GM21526 (cell line): ENCODE measurements at regions not wholly inside any gene's neighbourhood (a gene's known extent, or its start where the extent isn't known, plus 50 kb on each side); places are given as distances from the start of the nearest gene placed in this dataset.

ENCODE experiments used
- ATAC-seq: cut with Tn5 transposase; IDR thresholded peaks from one replicate; pipeline ENCODE4 v1.9.1; 2021; ENCODE audit warnings: moderate library complexity; ENCODE audit not compliant: unreplicated experiment, low FRiP score

DNA sequence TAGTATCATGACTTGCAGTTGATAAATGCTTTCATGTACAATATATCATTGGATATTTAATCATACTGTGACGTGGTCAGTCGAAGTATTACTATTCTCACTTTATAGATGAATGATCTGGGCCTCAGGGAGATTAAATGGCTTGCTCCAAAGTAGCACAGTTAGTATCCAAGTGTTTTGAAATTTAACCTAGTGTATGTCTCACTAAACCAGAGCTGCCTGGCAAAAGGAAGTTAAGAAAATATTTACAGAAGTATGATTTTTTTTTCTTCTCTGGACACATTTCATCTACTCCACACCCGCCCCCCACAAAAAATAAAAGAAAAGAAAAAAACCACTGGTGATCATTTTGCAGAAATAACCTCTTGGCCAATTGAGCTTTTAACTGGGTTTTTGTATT, 71.9 kb upstream of the CXADR start:
- no peak for ATAC-seq

DNA sequence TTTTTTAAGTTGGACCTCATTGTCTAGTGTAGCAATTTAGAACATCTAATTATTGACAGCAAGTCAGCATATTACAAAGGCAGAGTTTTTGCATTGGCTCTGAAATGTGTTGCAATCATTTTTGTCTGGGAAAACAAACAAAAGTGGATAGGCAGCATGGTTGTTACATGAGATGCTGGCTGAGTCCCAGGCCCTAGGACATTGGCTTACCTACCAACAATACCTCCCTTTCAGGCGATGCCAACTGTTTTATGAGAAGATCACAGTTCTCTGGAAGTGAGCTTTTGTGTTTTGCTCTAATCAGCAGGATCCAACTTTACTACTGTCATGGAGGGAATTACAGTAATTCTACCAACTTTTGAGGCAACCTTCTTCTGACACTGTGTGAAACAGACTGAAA, 71.5 kb upstream of the CXADR start:
- ATAC-seq = no peak

DNA sequence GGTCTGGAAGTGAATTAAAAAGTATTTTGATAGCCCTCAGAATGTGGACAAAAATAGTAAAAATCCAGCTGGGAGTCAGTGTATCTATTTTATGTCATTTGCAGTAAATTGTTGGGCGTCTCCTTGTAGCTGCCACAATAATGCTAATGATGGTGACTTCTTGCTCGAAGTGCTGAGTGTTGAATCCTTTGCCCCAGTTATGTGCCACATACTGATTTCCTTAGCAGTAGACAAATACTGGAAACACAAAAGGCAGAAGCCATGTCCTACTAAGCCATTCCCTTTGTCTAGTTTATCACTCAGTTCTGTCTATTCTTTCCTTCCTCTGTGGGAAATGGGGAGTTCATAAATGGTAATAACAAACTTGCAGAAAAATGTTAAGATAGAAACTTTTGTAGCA, 70.7 kb upstream of the CXADR start:
- ATAC-seq = no peak

DNA sequence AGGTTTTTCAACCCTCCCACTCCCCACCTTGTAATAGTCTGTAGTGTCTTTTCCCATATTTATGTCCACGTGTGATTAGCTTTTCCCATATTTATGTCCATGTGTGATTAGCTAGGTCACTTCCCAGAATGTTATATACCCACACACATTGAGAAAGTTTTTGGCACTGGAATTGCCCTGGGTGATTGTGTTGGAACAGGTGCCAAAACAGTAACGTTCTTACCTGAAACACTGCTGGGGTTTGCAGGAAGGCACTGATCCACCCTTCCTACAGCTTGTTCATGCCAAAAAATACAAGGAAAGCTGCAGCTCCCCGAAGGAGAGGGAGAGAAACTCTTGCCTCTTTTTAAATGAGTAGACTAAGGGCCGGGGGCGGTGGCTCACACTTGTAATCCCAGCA, 68.0 kb upstream of the CXADR start:
- ATAC-seq = no peak

DNA sequence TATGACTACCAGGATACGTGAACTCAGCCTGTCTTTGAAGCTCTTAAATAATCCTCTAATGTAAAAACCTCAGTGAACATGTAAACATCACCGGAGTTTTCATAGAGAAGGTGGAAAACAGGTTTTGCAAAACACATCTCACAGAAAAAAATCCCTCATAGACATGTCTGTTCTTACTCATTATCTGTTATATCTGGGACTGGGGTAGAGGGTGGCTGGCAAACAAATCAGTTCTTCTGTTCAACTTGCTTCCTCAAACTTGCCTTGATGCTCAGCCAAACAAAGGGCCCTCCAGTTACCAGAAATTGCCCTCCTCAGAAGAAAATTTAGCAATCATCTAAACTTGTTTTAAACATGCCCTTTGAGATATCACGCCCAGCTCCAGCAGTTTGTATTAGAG, 66.1 kb upstream of the CXADR start:
- no peak for ATAC-seq

DNA sequence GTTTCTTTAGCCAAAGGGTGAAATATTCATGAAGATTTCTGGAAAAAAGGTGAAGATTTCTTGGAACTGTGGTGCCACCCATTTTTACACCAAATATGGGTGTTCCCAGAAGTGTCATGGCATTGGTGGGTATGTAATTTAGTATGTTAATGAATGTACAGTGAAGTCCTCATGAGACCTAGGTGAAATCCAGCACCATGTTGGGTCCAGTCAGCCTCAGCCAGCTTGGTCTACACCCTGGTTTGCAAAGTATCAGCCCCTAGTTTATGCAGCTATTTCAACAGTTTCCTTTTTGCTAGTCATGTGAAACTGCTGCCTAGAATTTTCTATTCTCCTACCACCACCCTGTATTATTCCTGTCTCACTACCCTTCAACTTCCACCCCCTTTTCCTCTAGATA, 63.1 kb upstream of the CXADR start:
- ATAC-seq = no peak

DNA sequence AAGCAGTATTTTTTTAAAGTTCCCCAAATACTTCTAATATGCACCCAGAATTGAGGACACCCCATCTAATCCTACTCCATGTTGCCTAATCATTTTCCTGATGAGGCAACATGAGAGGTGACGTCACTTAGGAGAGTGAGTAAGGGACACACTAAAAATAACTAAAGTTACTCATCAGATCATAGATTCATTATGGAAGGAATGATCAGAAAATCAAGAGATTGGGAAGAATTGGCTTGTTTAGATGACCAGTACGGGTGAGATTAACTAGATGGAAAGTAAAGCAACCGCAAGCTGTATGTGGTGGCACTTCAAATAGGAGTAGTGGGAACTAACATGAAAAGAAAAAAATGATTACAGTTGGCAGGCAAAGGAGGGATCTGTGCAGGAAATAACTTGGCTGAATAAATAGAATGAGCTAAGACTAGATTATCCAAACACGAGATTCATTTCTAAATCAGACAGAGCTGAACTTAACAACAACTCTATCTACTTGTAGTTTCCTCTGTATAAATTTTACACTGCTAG, 61.4 kb upstream of the CXADR start:
- ATAC-seq = no peak

DNA sequence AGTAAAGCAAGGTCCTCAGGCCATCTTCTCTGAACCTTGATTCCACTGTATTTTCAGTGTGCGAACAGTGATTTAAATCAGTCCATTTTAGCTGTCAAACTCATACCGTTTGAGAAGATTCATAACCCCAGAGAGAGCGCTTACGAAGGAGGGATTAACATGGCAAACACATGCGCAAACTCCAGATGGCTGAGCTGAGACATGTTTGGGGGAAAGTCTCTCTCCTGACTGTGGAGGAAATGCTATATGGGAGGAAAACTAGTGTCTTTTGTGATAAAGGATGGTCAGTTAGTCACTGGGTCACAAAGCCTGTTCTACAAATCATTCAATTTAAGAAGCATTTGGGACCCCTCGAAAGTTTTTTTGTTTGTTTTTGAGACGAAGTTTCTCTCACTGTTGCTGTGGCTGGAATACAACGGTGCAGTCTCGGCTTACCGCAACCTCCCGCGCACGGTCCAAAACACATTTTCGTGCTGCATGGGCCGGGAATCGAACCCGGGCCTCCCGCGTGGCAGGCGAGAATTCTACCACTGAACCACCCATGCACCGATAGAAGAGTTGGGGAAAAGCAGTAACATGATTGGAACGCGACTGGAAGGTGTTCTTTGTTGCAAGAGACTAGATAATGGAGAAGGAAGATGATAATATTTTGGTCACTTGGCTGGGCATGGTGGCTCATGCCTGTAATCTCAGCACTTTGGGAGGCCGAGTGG, 58.4 kb upstream of the CXADR start:
- ATAC-seq = peak; percentile 85

DNA sequence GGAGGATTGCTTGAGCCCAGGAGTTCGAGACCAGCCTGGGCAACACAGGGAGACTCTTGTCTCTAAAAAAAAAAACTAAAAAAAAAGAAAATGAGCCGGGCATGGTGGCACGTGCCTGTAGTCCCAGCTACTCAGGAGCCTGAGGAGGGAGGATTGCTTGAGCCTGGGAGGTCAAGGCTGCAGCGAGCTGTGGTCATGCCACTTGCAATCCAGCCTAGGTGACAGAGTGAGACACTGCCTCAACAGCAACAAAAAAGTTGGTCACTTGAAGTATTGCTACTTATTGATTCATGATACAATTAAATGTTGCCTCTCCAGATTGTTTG, 57.9 kb upstream of the CXADR start:
- ATAC-seq = no peak

DNA sequence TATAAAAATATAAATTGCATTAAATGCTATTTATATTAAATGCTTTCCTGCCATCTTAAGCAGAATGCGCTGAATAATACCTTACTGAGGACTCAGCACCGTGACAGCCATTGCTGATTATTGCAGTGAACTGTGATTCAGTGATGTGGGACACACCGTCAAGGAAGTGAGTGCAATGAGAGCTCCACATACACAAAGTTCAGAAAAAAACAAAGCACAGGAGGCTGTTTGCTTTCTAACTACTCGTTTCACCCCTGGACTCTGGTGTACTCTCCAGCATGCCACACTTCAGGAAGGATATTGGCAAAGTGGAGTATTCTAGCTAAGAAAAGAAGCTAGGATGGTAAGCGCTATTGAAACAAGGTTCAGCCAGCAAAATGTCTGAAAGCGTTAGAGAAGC, 57.4 kb upstream of the CXADR start:
- no peak for ATAC-seq

DNA sequence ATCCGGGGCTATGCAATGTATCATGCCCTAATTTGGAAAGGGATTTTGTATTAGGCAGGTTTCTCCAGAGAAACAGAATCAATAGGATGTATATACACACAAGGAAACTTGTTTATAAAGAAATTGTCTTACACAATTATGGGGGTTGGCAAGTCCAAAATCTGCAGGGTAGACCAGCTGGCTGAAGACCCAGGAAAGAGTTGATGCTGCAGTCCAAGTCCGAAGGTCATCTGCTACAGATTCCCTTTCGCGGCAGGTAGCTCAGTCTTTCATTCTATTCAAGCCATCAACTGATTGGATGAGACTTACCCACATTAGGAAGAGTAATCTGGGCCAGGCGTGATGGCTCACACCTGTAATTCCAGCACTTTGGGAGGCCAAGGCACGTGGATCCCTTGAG, 54.6 kb upstream of the CXADR start:
- no peak for ATAC-seq

DNA sequence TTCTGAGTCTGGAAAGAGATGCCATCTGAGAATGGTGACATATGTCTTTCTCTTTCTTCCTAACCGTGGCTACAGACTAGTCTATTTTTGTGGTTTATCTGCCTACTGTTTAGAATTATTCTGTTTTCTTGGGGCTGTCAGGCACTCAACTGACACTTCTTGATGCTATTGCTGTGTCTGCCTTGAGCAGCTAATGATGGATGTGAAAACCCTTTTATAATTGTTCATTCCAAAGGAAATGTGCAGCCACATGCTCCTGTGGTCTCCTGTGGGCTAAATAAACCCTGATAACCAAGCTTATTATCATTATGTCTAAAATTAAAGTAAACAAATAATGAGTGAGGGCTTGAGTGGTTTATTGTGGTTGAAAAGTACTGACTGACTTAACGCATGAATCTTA, 52.7 kb upstream of the CXADR start:
- ATAC-seq = no peak

DNA sequence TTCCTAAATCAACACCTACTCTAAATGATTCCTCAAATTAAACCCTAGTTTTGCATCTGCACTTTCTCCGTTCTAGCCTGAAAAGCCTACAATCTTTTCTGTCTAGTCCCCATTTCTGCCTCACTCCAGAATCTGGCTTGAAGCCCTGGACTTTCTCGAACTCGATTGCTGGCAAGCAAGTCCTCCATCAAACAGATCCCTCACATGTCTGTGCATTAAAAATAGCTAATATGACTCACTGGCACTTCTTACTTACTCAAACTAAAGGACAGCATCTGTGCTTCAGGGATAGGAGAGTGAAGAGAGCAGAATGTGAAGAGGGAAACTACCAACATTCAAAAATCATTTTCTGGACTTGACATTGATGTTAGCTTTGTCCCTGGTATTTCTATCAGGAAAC, 51.8 kb upstream of the CXADR start:
- no peak for ATAC-seq

DNA sequence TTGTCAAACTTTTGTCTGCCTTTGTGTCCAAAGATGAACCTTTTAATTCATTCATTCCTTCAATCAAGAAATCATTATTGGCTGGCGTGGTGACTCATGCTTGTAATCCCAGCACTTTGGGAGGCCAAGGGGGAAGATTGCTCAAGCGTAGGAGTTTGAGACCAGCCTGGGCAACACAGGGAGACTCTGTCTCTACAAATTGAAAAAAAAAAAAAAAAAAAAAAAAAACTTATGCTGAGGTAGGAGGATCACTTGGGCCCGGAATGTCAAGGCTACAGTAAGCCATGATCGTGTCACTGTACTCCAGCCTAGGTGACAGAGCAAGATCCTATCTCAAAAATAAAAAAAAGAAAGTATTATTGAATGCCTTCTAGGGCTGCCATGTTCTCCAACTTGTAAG, 51.3 kb upstream of the CXADR start:
- ATAC-seq = no peak

DNA sequence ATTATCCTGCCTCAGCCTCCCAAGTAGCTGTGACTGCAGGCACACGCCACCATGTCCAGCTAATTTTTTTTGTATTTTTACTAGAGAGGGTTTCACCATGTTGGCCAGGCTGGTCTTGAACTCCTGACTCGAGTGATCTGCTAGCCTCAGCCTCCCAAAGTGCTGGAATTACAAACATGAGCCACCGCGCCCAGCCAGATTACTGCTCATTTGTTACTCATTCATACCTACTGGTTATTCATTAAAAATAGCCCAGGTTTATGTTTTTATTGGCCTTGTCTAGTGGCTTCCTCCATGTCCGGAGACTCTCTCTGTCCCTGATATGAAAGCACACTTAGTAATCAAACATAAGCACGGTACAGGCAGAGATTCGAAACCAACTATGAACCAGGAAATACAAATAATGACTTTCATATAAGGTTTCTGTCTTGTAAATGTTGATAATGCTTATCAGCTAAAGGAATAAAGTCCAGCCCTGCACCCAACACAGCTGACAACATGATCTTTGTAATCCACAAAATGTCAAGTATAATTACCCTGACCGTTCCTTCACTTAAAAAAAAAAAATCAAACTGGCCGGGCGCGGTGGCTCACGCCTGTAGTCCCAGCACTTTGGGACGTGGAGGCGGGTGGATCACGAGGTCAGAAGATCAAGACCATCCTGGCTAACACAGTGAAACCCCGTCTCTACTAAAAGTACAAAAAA, 50.4 kb upstream of the CXADR start:
- no peak for ATAC-seq
